GM23338 (cell line): ENCODE measurements at regions not wholly inside any gene's neighbourhood (a gene's known extent, or its start where the extent isn't known, plus 50 kb on each side); places are given as distances from the start of the nearest gene placed in this dataset.

ENCODE experiments used
- ATAC-seq: fragments of 200-7000 bp; cut with Tn5 transposase; 3 replicates; pipeline ENCODE4 v1.9.1; 2020
- DNase-seq: peaks from one replicate; pipeline ENCODE4 v3.0.0-alpha.2; 2015; ENCODE audit warnings: low spot score
- H2AFZ ChIP-seq: fragments of 200-600 bp; sonication (generic); 2 replicates; pipeline ENCODE4 v1.8.0; 2016; ENCODE audit warnings: antibody characterized with exemption, mild to moderate bottlenecking, moderate library complexity
- H3F3A ChIP-seq: fragments of 200-600 bp; sonication (generic); replicated peaks from 2 replicates; pipeline ENCODE4 v1.8.0; 2017; ENCODE audit warnings: antibody characterized with exemption, mixed run types, low read depth
- H3K27ac ChIP-seq: fragments of 200-600 bp; sonication (generic); 2 replicates; pipeline ENCODE4 v1.6.1; 2016; ENCODE audit warnings: low read depth
- H3K27me3 ChIP-seq: fragments of 200-600 bp; sonication (generic); 2 replicates; pipeline ENCODE4 v1.8.0; 2016; ENCODE audit warnings: mild to moderate bottlenecking, mixed run types, moderate library complexity; ENCODE audit not compliant: insufficient read depth
- H3K36me3 ChIP-seq: fragments of 200-600 bp; sonication (generic); 2 replicates; pipeline ENCODE4 v1.8.0; 2016; ENCODE audit warnings: mild to moderate bottlenecking; ENCODE audit not compliant: insufficient read depth
- H3K4me1 ChIP-seq: fragments of 200-600 bp; sonication (generic); 2 replicates; pipeline ENCODE4 v1.8.0; 2016; ENCODE audit warnings: mild to moderate bottlenecking, moderate library complexity; ENCODE audit not compliant: insufficient read depth
- H3K4me2 ChIP-seq: fragments of 200-600 bp; sonication (generic); 2 replicates; pipeline ENCODE4 v1.7.1; 2017; ENCODE audit warnings: mixed run types
- H3K4me3 ChIP-seq: fragments of 200-600 bp; sonication (generic); 2 replicates; pipeline ENCODE4 v1.6.1; 2016; ENCODE audit warnings: mixed run types
- H3K79me2 ChIP-seq: fragments of 200-600 bp; sonication (generic); replicated peaks from 2 replicates; pipeline ENCODE4 v1.8.0; 2017; ENCODE audit warnings: mild to moderate bottlenecking; ENCODE audit not compliant: insufficient read depth
- H3K9me2 ChIP-seq: fragments of 200-600 bp; sonication (generic); 2 replicates; pipeline ENCODE4 v1.8.0; 2017; ENCODE audit not compliant: insufficient read depth
- H4K20me1 ChIP-seq: fragments of 200-600 bp; sonication (generic); replicated peaks from 2 replicates; pipeline ENCODE4 v1.8.0; 2017; ENCODE audit warnings: mild to moderate bottlenecking; ENCODE audit not compliant: insufficient read depth
- H3K27ac Mint-ChIP-seq: 2 replicates; pipeline ENCODE4 v1.8.0; 2020; ENCODE audit warnings: inconsistent platforms, mild to moderate bottlenecking, moderate library complexity, mixed read lengths
- H3K27me3 Mint-ChIP-seq: 3 replicates; pipeline ENCODE4 v1.8.0; 2022; ENCODE audit warnings: low read depth, mild to moderate bottlenecking, moderate library complexity, mixed read lengths, inconsistent platforms; ENCODE audit not compliant: insufficient read depth, poor library complexity
- H3K36me3 Mint-ChIP-seq: 3 replicates; pipeline ENCODE4 v1.8.0; 2021; ENCODE audit warnings: low read depth, mild to moderate bottlenecking, inconsistent platforms, moderate library complexity, mixed read lengths
- H3K4me1 Mint-ChIP-seq: 3 replicates; pipeline ENCODE4 v1.8.0; 2020; ENCODE audit warnings: mild to moderate bottlenecking, inconsistent platforms, mixed read lengths
- H3K4me3 Mint-ChIP-seq: 3 replicates; pipeline ENCODE4 v1.8.0; 2021; ENCODE audit warnings: moderate library complexity, mild to moderate bottlenecking, inconsistent platforms, mixed read lengths
- H3K9me3 Mint-ChIP-seq: 3 replicates; pipeline ENCODE4 v1.8.0; 2020; ENCODE audit warnings: moderate library complexity, mild to moderate bottlenecking, inconsistent platforms, mixed read lengths
- CREB1 ChIP-seq: fragments of 250-450 bp; sonication (Bioruptor Pico); IDR thresholded peaks from 2 replicates; pipeline ENCODE4 v1.5.0; 2020; ENCODE audit warnings: low read depth, mild to moderate bottlenecking, moderate library complexity
- ETS1 ChIP-seq: IDR thresholded peaks from 2 replicates; pipeline ENCODE4 v1.6.1; 2016; ENCODE audit warnings: antibody characterized with exemption
- EZH2 ChIP-seq: fragments of 200-600 bp; sonication (generic); IDR thresholded peaks from one replicate; pipeline ENCODE4 v1.8.0; 2017; ENCODE audit warnings: antibody characterized with exemption, mild to moderate bottlenecking, low read depth; ENCODE audit not compliant: unreplicated experiment
- EZH2phosphoT487 ChIP-seq: fragments of 200-600 bp; sonication (generic); IDR thresholded peaks from one replicate; pipeline ENCODE4 v1.8.1; 2018; ENCODE audit warnings: antibody characterized with exemption; ENCODE audit not compliant: unreplicated experiment
- JUNB ChIP-seq: IDR thresholded peaks from one replicate; pipeline ENCODE4 v1.6.1; 2016; ENCODE audit warnings: antibody characterized with exemption; ENCODE audit not compliant: unreplicated experiment
- NANOG ChIP-seq: IDR thresholded peaks from 2 replicates; pipeline ENCODE4 v1.6.1; 2016; ENCODE audit warnings: antibody characterized with exemption, borderline replicate concordance
- POLR2AphosphoS5 ChIP-seq: IDR thresholded peaks from 2 replicates; pipeline ENCODE4 v1.6.1; 2016; ENCODE audit warnings: antibody characterized with exemption, low read depth
- STAT1 ChIP-seq: IDR thresholded peaks from one replicate; pipeline ENCODE4 v1.6.1; 2016; ENCODE audit warnings: antibody characterized with exemption; ENCODE audit not compliant: unreplicated experiment
- ZNF114 ChIP-seq: fragments of 250-450 bp; sonication (Bioruptor Pico); IDR thresholded peaks from 2 replicates; pipeline ENCODE4 v1.5.0; 2020; ENCODE audit warnings: mild to moderate bottlenecking, moderate library complexity
- ZNF331 ChIP-seq: fragments of 250-450 bp; sonication (Bioruptor Pico); IDR thresholded peaks from 2 replicates; pipeline ENCODE4 v1.5.0; 2020; ENCODE audit warnings: low read depth, mild to moderate bottlenecking, moderate library complexity
- TF ChIP-seq, protein P1 (sequence below): IDR thresholded peaks from one replicate; pipeline ENCODE4 v1.6.1; 2018; ENCODE audit warnings: antibody characterized with exemption; ENCODE audit not compliant: unreplicated experiment
- TF ChIP-seq, protein P2 (sequence below), 2 experiments: fragments of 200-600 bp in 1 of 2; sonication (generic) in 1 of 2; conservative IDR thresholded peaks; 2 replicates each; pipeline versions ENCODE4 v1.5.1 to v1.6.1; 2016 to 2017; ENCODE audit warnings: antibody characterized with exemption in 2 of 2, low read depth in 2 of 2, mild to moderate bottlenecking in 2 of 2, moderate library complexity in 1 of 2

GRCh38 chr11:39786682-39787081 is 1672.8 kb downstream of the LRRC4C start:
- no peak overlapping the region for H3K4me3 Mint-ChIP-seq
- Histone ChIP-seq H4K20me1 (no peaks in the 10 kb centered on the region), H3K4me2 (no peak overlapping the region), H3K4me1 (no peaks in the 10 kb centered on the region), H2AFZ (no peak overlapping the region), H3K27ac (no peak overlapping the region), H3K27me3 (no peaks in the 10 kb centered on the region), H3K9me2 (no peaks in the 10 kb centered on the region), H3F3A (no peaks in the 10 kb centered on the region), H3K4me3 (no peak overlapping the region), H3K36me3 (no peaks in the 10 kb centered on the region), H3K79me2 (no peaks in the 10 kb centered on the region)
- peaks cover 2% of the 10 kb centered on the region; the same call in 2 of the 3 replicates for H3K9me3 Mint-ChIP-seq
- no peak overlapping the region for H3K27ac Mint-ChIP-seq
- H3K27me3 Mint-ChIP-seq: no peaks in the 10 kb centered on the region
- no peak for ATAC-seq
- TF ChIP-seq, protein P1, sequence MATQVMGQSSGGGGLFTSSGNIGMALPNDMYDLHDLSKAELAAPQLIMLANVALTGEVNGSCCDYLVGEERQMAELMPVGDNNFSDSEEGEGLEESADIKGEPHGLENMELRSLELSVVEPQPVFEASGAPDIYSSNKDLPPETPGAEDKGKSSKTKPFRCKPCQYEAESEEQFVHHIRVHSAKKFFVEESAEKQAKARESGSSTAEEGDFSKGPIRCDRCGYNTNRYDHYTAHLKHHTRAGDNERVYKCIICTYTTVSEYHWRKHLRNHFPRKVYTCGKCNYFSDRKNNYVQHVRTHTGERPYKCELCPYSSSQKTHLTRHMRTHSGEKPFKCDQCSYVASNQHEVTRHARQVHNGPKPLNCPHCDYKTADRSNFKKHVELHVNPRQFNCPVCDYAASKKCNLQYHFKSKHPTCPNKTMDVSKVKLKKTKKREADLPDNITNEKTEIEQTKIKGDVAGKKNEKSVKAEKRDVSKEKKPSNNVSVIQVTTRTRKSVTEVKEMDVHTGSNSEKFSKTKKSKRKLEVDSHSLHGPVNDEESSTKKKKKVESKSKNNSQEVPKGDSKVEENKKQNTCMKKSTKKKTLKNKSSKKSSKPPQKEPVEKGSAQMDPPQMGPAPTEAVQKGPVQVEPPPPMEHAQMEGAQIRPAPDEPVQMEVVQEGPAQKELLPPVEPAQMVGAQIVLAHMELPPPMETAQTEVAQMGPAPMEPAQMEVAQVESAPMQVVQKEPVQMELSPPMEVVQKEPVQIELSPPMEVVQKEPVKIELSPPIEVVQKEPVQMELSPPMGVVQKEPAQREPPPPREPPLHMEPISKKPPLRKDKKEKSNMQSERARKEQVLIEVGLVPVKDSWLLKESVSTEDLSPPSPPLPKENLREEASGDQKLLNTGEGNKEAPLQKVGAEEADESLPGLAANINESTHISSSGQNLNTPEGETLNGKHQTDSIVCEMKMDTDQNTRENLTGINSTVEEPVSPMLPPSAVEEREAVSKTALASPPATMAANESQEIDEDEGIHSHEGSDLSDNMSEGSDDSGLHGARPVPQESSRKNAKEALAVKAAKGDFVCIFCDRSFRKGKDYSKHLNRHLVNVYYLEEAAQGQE: no peak
- no peak for TF ChIP-seq EZH2
- no peak for TF ChIP-seq NANOG
- no peak for TF ChIP-seq ZNF114 (CRISPR knock-in tag)
- TF ChIP-seq JUNB: no peak
- no peak for TF ChIP-seq ETS1
- TF ChIP-seq, protein P2, sequence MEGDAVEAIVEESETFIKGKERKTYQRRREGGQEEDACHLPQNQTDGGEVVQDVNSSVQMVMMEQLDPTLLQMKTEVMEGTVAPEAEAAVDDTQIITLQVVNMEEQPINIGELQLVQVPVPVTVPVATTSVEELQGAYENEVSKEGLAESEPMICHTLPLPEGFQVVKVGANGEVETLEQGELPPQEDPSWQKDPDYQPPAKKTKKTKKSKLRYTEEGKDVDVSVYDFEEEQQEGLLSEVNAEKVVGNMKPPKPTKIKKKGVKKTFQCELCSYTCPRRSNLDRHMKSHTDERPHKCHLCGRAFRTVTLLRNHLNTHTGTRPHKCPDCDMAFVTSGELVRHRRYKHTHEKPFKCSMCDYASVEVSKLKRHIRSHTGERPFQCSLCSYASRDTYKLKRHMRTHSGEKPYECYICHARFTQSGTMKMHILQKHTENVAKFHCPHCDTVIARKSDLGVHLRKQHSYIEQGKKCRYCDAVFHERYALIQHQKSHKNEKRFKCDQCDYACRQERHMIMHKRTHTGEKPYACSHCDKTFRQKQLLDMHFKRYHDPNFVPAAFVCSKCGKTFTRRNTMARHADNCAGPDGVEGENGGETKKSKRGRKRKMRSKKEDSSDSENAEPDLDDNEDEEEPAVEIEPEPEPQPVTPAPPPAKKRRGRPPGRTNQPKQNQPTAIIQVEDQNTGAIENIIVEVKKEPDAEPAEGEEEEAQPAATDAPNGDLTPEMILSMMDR (conservative IDR thresholded peaks at IDR 0.05; ENCODE audit: low read depth in 2 of 2): no peak
- no peak for TF ChIP-seq ZNF331 (CRISPR knock-in tag)
- no peak for TF ChIP-seq STAT1
- TF ChIP-seq EZH2phosphoT487: no peak
- TF ChIP-seq CREB1: no peak
- TF ChIP-seq POLR2AphosphoS5: no peak
- H3K36me3 Mint-ChIP-seq: no peaks in the 10 kb centered on the region
- no peaks in the 10 kb centered on the region for H3K4me1 Mint-ChIP-seq
- DNase-seq: no peak
